Progenitor cell of endocrine pancreas (in vitro differentiated cells): ENCODE measurements at regions not wholly inside any gene's neighbourhood (a gene's known extent, or its start where the extent isn't known, plus 50 kb on each side); places are given as distances from the start of the nearest gene placed in this dataset.

Experiments
- DNase-seq: peaks from one replicate; pipeline ENCODE4 v3.0.0; 2021; ENCODE audit warnings: low spot score; ENCODE audit not compliant: unreplicated experiment
- H3K27ac Mint-ChIP-seq: 2 replicates; pipeline ENCODE4 v1.8.0; 2021; ENCODE audit warnings: mild to moderate bottlenecking, moderate library complexity, mixed read lengths
- H3K27me3 Mint-ChIP-seq: 2 replicates; pipeline ENCODE4 v1.8.0; 2021; ENCODE audit warnings: mixed read lengths
- H3K36me3 Mint-ChIP-seq: 2 replicates; pipeline ENCODE4 v1.8.0; 2022; ENCODE audit warnings: mixed read lengths; ENCODE audit not compliant: insufficient read depth
- H3K4me1 Mint-ChIP-seq: 2 replicates; pipeline ENCODE4 v1.8.0; 2021; ENCODE audit warnings: low read depth, mixed read lengths
- H3K4me3 Mint-ChIP-seq: 2 replicates; pipeline ENCODE4 v1.8.0; 2021; ENCODE audit warnings: low read depth, mild to moderate bottlenecking, moderate library complexity, mixed read lengths
- H3K9me3 Mint-ChIP-seq: 2 replicates; pipeline ENCODE4 v1.8.0; 2021; ENCODE audit warnings: low read depth, mixed read lengths
- CTCF ChIP-seq: fragments of 200-600 bp; sonication (generic); IDR thresholded peaks from one replicate; pipeline ENCODE4 v1.5.0; 2021; ENCODE audit warnings: antibody characterized with exemption, mild to moderate bottlenecking; ENCODE audit not compliant: unreplicated experiment

GRCh38 chr10:78966844-78967488, 101.8 kb upstream of the ZMIZ1 start:
- Mint-ChIP-seq H3K4me3 (no peak overlapping the region), H3K27me3 (no peaks in the 10 kb centered on the region), H3K9me3 (no peaks in the 10 kb centered on the region), H3K27ac (no peak overlapping the region), H3K36me3 (no peaks in the 10 kb centered on the region), H3K4me1 (peaks cover 31% of the 10 kb centered on the region)
- no peak for DNase-seq
- no peak for TF ChIP-seq CTCF

GRCh38 chr10:78968300-78968942, 100.3 kb upstream of the ZMIZ1 start:
- no peak for DNase-seq
- Mint-ChIP-seq H3K4me3 (no peak overlapping the region), H3K4me1 (peaks cover 34% of the 10 kb centered on the region), H3K27ac (no peak overlapping the region), H3K36me3 (no peaks in the 10 kb centered on the region), H3K9me3 (no peaks in the 10 kb centered on the region), H3K27me3 (no peaks in the 10 kb centered on the region)
- TF ChIP-seq CTCF, result no peak

- H3K27ac Mint-ChIP-seq, result no peak overlapping the region
These were observed 99.8 kb upstream of the ZMIZ1 start for GRCh38 chr10:78968943-78969342.

GRCh38 chr10:78969719-78970118, 99.0 kb upstream of the ZMIZ1 start:
- DNase-seq, result no peak
- no peak overlapping the region for H3K4me3 Mint-ChIP-seq
- no peak overlapping the region for H3K27ac Mint-ChIP-seq
- no peaks in the 10 kb centered on the region for H3K27me3 Mint-ChIP-seq
- H3K4me1 Mint-ChIP-seq, result peaks cover 37% of the 10 kb centered on the region
- no peaks in the 10 kb centered on the region for H3K36me3 Mint-ChIP-seq
- TF ChIP-seq CTCF, result no peak
- H3K9me3 Mint-ChIP-seq, result no peaks in the 10 kb centered on the region

More at GRCh38 chr10:78968943-78969342, 99.8 kb upstream of the ZMIZ1 start:
- H3K4me1 Mint-ChIP-seq, result peaks cover 34% of the 10 kb centered on the region
- no peaks in the 10 kb centered on the region for H3K9me3 Mint-ChIP-seq
- H3K27me3 Mint-ChIP-seq, result no peaks in the 10 kb centered on the region
- no peak for DNase-seq
- no peak overlapping the region for H3K4me3 Mint-ChIP-seq
- TF ChIP-seq CTCF, result no peak
- H3K36me3 Mint-ChIP-seq, result no peaks in the 10 kb centered on the region

- no peak for DNase-seq
- no peak for TF ChIP-seq CTCF
- H3K9me3 Mint-ChIP-seq, result no peaks in the 10 kb centered on the region
- H3K36me3 Mint-ChIP-seq, result no peaks in the 10 kb centered on the region
- H3K4me1 Mint-ChIP-seq, result peaks cover 36% of the 10 kb centered on the region
- no peak overlapping the region for H3K27ac Mint-ChIP-seq
- no peaks in the 10 kb centered on the region for H3K27me3 Mint-ChIP-seq
- H3K4me3 Mint-ChIP-seq, result no peak overlapping the region
These were observed 98.5 kb upstream of the ZMIZ1 start for GRCh38 chr10:78970261-78970660.
